PC-9 (cell line): ENCODE measurements at regions not wholly inside any gene's neighbourhood (a gene's known extent, or its start where the extent isn't known, plus 50 kb on each side); places are given as distances from the start of the nearest gene placed in this dataset.

Experiments used
- BruUV-seq: library from RNA; stranded (reverse); fragments of 400-500 nt; replicated peaks from 2 replicates; lab custom pipeline; 2021; lab: Mats Ljungman, UMichigan
- CTCF ChIA-PET: fragments of 300-600 bp; sonication (Branson Sonifier 250); formaldehyde crosslinking; loops from one replicate; lab custom pipeline; 2022; ENCODE audit warnings: antibody characterized with exemption; lab: Charles Lee
- POLR2A ChIA-PET: fragments of 300-600 bp; sonication (Branson Sonifier 250); formaldehyde crosslinking; loops from one replicate; lab custom pipeline; 2022; ENCODE audit warnings: antibody characterized with exemption; ENCODE audit not compliant: unreplicated experiment; lab: Charles Lee
- DNase-seq, 2 experiments: peaks; one replicate each; pipeline versions ENCODE4 v3.0.0 to v3.0.0-alpha.2; 2015 to 2022; ENCODE audit warnings: mixed read lengths in 1 of 2
- H2AFZ ChIP-seq: fragments of 200-600 bp; sonication (generic); 2 replicates; pipeline ENCODE4 v1.8.1; 2017; ENCODE audit warnings: antibody characterized with exemption
- H3F3A ChIP-seq: fragments of 200-600 bp; sonication (generic); 2 replicates; pipeline ENCODE4 v1.8.1; 2017; ENCODE audit warnings: antibody characterized with exemption, mild to moderate bottlenecking, low read depth; ENCODE audit not compliant: insufficient read depth
- H3K27ac ChIP-seq: fragments of 200-600 bp; sonication (generic); 2 replicates; pipeline ENCODE4 v1.6.1; 2016; ENCODE audit warnings: mixed run types
- H3K27me3 ChIP-seq: fragments of 200-600 bp; sonication (generic); 2 replicates; pipeline ENCODE4 v1.6.1; 2016; ENCODE audit warnings: low read depth, mixed run types; ENCODE audit not compliant: insufficient read depth
- H3K36me3 ChIP-seq: fragments of 200-600 bp; sonication (generic); 2 replicates; pipeline ENCODE4 v1.6.1; 2016; ENCODE audit warnings: low read depth, mixed run types
- H3K4me1 ChIP-seq: fragments of 200-600 bp; sonication (generic); replicated peaks from 2 replicates; pipeline ENCODE4 v1.6.1; 2016; ENCODE audit warnings: mixed run types; ENCODE audit not compliant: insufficient read depth
- H3K4me2 ChIP-seq: fragments of 200-600 bp; sonication (generic); 2 replicates; pipeline ENCODE4 v1.6.1; 2017; ENCODE audit warnings: mixed run types
- H3K4me3 ChIP-seq: fragments of 200-600 bp; sonication (generic); 2 replicates; pipeline ENCODE4 v1.6.1; 2016; ENCODE audit warnings: mixed run types
- H3K79me2 ChIP-seq: fragments of 200-600 bp; sonication (generic); 2 replicates; pipeline ENCODE4 v1.6.1; 2017; ENCODE audit warnings: low read depth, mixed run types
- H3K9me2 ChIP-seq: fragments of 200-600 bp; sonication (generic); 2 replicates; pipeline ENCODE4 v1.8.1; 2017; ENCODE audit warnings: mild to moderate bottlenecking; ENCODE audit not compliant: insufficient read depth
- H3K9me3 ChIP-seq: fragments of 200-600 bp; sonication (generic); 2 replicates; pipeline ENCODE4 v1.8.1; 2016; ENCODE audit warnings: low read depth; ENCODE audit not compliant: insufficient read depth
- H4K20me1 ChIP-seq: fragments of 200-600 bp; sonication (generic); 2 replicates; pipeline ENCODE4 v1.8.1; 2017; ENCODE audit not compliant: insufficient read depth
- CTCF ChIP-seq: fragments of 200-600 bp; sonication (generic); conservative IDR thresholded peaks from 2 replicates; pipeline ENCODE4 v1.6.1; 2017; ENCODE audit warnings: mixed run types, antibody characterized with exemption, mild to moderate bottlenecking, moderate library complexity
- EZH2 ChIP-seq: fragments of 200-600 bp; sonication (generic); IDR thresholded peaks from 2 replicates; pipeline ENCODE4 v1.8.0; 2017; ENCODE audit warnings: antibody characterized with exemption, low read depth
- intact Hi-C: fragments of 100-400 bp; cut with micrococcal nuclease; formaldehyde crosslinking; loops from one replicate; pipeline ENCODE4 v1.10.0; 2022; ENCODE audit not compliant: unreplicated experiment

DNA sequence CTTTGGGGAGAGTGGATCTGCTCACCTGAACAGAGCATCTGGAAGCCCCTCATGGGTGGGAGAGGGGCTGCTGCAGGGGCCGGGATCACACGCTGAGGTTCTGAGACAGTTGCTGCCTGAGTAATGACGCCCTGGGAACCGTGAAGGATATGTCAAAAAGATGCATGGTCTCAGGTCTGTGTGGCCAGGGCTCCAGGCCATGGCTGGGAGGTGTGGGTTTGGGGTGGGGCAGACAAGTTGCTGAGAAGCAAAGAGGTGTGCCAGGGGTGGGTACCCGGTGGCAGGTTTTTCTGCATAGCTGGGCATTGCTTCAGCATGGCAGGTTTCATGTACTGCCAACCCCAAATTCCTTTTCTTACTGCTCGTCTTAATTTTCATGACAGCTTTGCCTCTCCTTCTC is 133.5 kb downstream of the RPIA start:
- H3K9me3 ChIP-seq: no peaks in the 10 kb centered on the region
- TF ChIP-seq CTCF (no peak), EZH2 (no peak)
- no peak overlapping the region for H3K27ac ChIP-seq
- BruUV-seq: no TSS peak
- H3K79me2 ChIP-seq: no peaks in the 10 kb centered on the region
- H3K27me3 ChIP-seq: peaks cover 10% of the 10 kb centered on the region
- no peaks in the 10 kb centered on the region for H3F3A ChIP-seq
- no peaks in the 10 kb centered on the region for H4K20me1 ChIP-seq
- ChIA-PET POLR2A (no interaction called here), CTCF (no interaction called here)
- H3K4me2 ChIP-seq: peak overlapping the region; percentile 35; the same call in 1 of the 2 replicates
- H2AFZ ChIP-seq: no peak overlapping the region
- no peaks in the 10 kb centered on the region for H3K9me2 ChIP-seq
- peak; percentile 51 to 79 for DNase-seq
- H3K4me1 ChIP-seq: no peaks in the 10 kb centered on the region
- no peak overlapping the region for H3K4me3 ChIP-seq
- intact Hi-C loops: no loop called here
- no peaks in the 10 kb centered on the region for H3K36me3 ChIP-seq

DNA sequence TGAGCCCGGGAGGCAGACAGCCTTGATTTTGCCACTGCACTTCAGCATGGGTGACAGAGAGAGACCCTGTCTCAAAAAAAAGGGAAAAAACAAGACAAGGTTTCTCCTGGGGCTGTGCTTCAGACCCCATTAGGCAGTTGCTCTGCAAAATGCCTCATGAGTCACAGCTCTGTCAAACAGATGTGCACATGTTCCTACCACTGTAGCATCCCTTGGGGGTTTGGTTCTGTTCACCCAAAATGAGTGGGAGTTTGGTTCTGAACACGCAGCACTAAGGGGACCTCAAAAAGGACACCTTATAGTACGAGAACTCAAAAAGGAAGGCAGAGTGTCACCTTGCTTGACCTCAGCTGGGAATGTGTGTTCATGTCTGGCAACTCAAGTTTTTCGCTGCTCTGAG is 134.9 kb downstream of the RPIA start:
- DNase-seq: no peak
- Histone ChIP-seq H3F3A (no peaks in the 10 kb centered on the region), H3K36me3 (no peaks in the 10 kb centered on the region), H3K27me3 (peaks cover 10% of the 10 kb centered on the region), H4K20me1 (no peaks in the 10 kb centered on the region), H2AFZ (no peak overlapping the region), H3K79me2 (no peaks in the 10 kb centered on the region), H3K9me3 (no peaks in the 10 kb centered on the region), H3K9me2 (no peaks in the 10 kb centered on the region), H3K4me1 (no peaks in the 10 kb centered on the region), H3K4me2 (no peak overlapping the region), H3K4me3 (no peak overlapping the region), H3K27ac (no peak overlapping the region)
- no peak for TF ChIP-seq EZH2
- TF ChIP-seq CTCF: no peak
- intact Hi-C loops: no loop called here
- BruUV-seq: no TSS peak
- ChIA-PET POLR2A (no interaction called here), CTCF (no interaction called here)

GRCh38 chr2:88827821-88828220 is 136.3 kb downstream of the RPIA start:
- Histone ChIP-seq H3K27me3 (peaks cover 10% of the 10 kb centered on the region), H3K4me2 (no peak overlapping the region), H3F3A (no peaks in the 10 kb centered on the region), H3K27ac (no peak overlapping the region), H3K79me2 (no peaks in the 10 kb centered on the region), H3K4me3 (no peak overlapping the region), H2AFZ (no peak overlapping the region), H3K36me3 (no peaks in the 10 kb centered on the region), H4K20me1 (no peaks in the 10 kb centered on the region), H3K4me1 (no peaks in the 10 kb centered on the region), H3K9me3 (no peaks in the 10 kb centered on the region), H3K9me2 (no peaks in the 10 kb centered on the region)
- ChIA-PET CTCF (no interaction called here), POLR2A (no interaction called here)
- TF ChIP-seq EZH2 (no peak), CTCF (no peak)
- intact Hi-C loops: no loop called here
- BruUV-seq: no TSS peak
- no peak for DNase-seq
